Muscle of back (tissue), 3 donors: ENCODE measurements at regions not wholly inside any gene's neighbourhood (a gene's known extent, or its start where the extent isn't known, plus 50 kb on each side); places are given as distances from the start of the nearest gene placed in this dataset.
A peak's percentile ranks its signal among the peaks of the same experiment; 100 is the strongest.

Source experiments
- DNase-seq, 3 donors: peaks; one replicate each; pipeline versions ENCODE4 v3.0.0 to v3.0.0-alpha.2; 2013

DNA sequence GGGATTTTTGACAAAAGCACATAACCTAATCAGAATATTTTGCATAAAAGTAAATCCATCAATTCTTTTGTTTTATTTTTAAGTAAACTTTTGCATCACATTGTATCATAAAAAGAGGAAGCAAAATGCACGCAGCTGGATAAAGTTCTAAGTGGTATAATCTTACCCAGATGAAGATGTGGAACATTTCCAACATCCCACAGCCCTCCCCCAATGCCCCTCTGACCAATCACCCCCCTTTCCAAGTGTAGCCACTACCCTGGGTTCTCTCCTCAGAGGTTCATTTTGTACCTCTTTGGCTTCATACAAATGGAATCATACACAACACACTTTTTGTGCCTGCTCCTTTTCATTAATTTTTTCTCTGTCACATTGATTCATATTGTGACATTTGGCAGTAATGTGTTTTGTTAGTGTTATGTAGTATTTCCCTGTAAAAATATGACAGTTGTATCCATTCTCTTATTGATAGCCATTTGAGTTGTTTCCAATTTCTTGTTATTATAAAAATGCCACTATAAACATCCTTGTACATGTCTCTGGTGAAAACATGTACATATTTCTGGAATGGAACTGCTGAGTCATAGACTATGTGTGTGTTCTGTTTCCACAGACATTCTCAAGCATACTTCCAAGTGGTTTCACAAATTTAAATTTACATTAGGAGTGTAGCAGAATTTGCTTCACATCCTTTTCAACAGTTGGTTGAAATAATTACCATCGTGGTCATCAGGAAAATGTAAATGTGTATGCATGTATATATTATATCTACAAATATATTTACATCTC lies 92.9 kb upstream of the SYNDIG1 start:
- DNase-seq, result peak in 1 of 3 donors; percentile 44

DNA sequence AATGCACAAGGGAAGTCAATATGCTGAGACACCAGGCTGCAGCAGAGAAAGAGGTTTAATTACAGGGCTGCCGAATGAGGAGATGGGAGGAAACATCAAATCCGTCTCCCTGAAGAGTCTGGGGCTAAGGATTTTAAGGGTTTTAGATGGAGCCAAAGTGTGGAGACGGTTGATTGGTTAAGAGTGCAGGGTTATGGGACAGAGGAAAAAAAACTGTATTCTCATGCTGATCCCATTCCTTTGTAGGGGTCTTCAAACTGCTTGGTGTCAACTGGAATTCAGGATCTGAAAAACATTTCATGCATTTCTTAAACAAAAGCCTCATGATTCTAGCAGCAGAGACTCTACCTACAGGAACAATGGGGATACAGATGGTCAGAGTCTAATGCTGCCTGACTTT lies 96.1 kb upstream of the SYNDIG1 start:
- DNase-seq, result no peak

DNA sequence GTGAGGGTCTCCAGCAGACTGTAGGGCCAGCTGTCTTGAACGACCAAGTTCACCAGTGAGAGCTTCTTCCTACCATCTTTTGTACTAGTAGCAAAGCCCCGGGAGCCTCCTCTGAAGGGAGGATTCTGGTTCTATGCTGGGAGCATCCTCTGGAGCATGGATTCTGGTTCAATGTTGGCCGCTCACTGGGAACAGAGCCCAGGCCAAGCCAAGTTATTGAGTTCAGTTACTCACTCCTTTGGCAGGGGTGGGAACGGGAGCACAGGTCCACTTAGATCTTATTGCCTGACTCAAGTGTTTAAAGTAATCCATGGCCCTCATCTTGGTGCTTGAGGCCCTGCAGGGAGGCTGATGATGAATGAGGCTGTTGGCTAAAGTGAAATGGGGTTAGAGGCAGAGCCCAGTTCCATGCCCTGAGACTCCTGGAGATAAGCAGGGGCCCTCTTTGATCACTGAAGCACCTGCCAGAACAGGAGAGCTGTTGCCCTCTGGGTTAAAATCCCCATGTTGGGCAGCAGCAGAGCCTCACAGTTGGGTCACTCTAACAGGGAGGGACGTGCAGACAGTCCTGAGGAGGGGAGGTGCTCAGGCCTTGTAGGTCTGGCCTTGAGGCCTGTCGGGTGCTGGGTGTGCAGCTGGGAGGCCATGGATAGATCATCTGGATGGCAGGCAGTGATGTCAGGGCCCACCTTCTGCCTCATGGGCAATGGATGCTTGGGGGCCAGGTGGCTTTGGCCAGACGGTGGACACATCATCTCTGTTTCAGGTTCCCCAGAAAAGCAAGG lies 98.3 kb upstream of the SYNDIG1 start:
- no peak for DNase-seq

DNA sequence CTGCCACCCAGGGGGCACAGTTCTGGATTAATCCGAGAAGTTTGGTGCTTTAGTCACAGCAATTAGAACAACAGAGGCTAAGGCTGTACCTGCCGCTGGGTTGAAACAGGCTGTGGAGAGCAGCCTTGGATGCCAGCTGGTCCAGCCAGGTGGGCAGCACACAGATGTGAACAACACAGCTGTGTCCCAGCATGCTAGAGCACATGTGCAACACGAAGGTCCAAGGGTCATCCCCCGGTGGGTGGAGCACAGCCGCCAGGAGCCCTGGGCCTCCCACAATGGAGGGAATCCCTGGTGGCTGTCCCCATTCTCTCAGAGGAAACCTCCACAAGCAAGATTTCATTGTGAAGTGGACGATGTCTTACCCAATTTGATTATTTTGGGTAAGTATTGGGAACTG lies 99.2 kb upstream of the SYNDIG1 start:
- DNase-seq, result no peak

DNA sequence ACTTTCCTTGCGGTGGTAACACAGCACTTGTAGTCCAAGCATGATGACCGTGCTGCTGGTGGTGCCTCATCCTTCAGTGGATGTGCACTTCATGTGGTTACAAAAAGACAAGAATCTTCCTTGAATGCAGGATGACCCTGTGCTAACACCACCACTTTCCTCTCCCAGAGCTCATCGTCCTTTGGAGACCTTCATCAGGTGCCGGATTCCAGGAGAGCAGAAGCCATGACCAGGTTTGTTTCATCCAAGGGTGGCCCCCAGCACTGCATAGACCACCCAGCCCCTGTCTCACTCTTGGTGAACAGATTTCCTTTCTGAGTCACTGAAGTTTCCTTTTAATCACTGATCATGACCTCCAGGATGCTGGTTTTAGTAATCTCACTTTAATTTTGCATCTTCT lies 101.2 kb upstream of the SYNDIG1 start:
- DNase-seq, result no peak

DNA sequence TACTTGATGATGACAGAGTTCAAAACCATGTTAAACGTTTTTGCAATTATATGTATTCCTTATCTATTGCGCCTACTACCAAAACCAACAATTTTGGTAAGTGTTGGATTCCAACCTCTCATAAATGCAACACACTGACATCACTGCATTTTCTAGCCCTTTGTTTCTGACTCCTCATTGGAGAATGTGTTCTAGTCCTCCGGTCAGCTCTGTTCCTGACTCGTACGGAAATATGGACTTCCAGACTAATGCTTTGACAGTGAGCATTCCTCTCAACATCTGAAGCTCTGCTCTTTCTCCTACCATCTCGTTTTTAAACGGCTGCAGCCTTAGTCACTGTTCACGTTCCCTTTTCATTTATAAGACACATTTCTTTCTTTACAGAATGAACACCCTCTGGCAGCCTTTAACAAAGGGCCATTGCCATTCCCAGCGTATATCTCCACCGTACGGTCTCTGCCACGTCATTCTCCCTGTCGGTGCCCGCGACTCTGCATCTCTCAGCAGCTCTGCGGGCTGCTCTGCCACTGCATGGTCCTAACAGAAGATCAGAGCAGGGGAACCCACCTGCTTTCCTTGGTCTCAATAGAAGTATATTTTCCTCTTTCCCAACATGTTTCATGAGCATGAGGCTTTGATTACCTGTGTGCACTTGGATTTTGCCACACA lies 103.0 kb upstream of the SYNDIG1 start:
- no peak for DNase-seq

DNA sequence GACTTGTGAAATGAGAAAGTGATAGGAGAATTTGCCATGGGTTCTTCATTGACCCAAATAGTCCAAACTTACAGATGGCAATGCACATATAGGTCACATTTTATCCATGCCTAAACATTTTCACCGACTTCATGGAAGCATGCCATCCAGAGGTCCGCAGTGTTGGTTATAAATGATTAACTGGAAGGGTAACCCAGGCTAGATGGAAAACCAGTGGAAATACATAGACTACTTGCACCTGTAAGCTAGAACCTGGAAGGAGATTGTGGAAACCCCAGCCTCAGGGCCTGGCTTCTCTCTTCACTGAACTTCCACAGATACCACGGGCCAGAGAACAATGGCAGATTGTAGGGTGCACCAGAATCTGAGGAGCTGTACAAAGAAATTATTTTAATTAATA lies 103.8 kb upstream of the SYNDIG1 start:
- DNase-seq, result no peak

DNA sequence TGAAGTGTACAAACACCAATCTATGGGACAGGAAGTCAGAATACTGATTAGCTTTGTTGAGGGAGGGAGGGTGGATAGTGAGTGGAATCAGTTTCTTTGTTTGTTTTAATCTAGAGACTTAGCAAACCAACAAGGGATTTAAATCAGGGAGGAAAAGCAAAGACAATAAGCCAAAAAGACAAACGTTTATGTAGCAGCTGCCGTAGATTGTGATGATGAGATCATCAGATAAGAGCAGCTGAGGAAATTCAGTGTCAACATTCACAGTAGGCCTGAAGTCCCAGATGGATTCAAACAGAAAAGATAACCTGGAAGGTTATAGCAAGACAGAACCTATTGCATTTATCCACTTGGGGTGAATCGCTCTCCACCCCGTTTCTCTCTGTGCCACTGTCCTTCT lies 104.9 kb upstream of the SYNDIG1 start:
- no peak for DNase-seq

DNA sequence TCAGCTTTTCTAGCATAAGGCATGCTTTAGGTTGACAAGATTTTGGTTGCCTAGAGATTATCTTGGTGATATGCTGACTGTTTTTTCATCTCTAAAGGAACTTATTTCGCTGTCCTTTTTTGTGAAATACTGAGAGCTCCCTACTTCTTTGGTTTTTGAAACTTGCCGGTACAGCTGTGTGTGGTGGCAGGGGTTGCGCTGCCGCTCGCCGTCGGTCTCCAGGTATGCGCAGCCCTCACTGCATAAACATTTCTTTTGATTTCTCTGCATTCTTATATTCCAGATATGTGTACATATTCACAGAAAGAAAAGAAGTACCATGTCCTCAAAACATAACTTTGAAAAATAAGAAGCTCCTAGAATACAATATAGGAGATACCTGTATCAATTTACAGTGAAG lies 106.4 kb upstream of the SYNDIG1 start:
- DNase-seq, result no peak

DNA sequence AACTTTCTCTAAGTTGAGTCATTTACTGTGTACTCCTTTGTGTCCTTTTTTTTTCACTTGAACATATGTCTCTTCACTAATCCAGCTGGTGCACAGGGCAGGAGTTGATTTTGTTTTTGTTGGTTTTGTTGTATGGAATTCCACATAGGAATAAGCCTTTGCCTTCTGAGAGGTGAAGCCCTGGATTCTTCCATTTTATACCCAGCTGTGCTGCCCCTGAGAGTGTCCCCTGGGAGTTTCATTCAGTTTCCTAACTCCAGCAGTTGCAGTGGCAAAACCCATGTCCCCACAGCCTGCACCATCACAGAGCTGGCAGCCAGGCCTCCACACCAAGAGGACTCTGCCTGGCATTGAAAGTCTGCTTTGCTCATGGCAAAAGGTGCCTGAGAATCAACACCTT lies 107.3 kb upstream of the SYNDIG1 start:
- no peak for DNase-seq

DNA sequence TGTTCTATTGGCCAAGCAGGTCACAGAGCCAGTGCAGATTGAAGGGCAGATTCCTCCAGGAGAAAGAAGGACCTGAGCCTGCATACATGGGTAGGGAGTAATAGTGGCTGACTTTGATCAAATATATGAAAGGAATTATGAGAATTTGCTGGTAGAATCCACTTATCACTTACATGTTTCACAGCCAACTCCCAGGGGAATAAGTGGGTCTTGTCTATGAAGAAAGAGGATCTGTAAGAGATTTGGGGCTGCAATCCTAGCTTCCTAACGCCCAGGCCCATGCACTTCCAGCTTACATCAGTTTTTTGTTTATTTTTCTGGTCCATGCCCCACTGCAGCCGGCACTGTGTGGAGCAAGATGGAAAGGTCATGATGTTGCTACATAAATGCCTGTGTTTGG lies 107.9 kb upstream of the SYNDIG1 start:
- DNase-seq, result no peak

DNA sequence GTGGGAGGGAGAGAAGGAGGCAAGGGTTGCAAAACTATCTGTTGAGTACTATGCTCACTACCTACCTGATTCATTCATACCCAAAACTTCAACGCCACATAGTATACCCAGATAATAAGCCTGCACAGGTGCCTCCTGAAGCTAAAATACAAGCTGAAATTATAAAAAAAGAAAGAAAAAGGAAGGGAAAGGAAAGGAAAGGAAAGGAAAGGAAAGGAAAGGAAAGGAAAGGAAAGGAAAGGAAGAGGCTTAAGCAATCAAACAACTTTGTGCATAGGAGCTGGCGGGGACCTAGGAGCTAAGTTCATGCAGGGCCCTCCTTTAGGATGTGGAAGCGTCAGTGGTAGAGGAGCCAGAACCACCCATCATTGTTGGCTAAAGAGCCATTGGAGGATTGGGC lies 108.9 kb upstream of the SYNDIG1 start:
- no peak for DNase-seq

DNA sequence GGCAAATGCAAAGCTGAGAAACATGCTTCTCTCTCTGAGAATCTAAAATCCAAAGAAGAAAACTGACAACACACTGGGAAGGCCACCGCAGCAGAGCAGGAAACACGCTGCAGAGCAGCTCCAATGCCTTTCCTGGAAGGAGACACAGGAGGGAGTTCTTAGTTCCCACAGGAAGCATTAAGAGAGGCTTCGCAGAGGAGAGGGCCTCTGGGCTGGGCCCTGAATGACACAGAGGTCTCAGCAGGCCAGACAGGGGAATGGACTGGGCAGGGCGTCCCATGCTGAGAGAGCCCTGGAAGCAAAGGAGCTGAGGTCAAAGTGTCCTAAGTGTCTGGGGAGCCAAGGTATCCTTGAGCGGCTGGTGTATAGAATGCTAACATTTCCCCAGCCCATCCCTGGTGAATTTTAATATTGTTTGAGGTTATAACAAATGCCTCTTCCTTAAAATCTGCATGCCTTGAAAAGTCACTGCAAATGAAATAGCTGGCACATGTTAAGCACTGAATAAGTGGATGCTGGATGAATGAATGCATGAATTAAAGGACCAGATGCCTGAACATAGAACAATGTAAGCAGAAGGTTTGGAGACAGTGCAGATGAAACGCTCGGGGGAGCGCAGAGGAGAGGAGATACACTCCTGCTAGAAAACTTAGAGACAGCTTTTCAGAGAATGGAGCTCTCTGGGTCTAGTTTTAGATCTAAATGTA lies 110.0 kb upstream of the SYNDIG1 start:
- DNase-seq, result peak in 2 of 3 donors; percentile 23 to 57

DNA sequence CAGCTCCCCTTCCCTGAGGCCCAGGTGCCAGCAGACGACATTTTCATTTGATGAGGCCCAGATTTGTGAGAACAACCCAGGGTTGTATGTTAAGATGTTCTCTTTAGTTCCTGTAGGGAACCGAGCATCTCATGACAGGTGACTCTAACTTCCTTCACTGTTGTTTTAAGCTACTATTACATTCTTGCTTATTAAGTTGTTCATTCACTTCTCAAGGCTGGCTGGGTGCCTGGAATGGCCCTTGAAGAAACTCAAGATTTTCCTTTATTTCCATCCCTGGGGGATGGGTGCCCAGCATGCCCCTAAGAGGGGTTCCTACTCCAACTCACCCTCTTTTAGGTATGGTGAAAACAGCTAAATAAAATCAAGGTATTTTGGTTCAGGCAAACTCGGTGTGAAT lies 111.5 kb upstream of the SYNDIG1 start:
- DNase-seq, result no peak

DNA sequence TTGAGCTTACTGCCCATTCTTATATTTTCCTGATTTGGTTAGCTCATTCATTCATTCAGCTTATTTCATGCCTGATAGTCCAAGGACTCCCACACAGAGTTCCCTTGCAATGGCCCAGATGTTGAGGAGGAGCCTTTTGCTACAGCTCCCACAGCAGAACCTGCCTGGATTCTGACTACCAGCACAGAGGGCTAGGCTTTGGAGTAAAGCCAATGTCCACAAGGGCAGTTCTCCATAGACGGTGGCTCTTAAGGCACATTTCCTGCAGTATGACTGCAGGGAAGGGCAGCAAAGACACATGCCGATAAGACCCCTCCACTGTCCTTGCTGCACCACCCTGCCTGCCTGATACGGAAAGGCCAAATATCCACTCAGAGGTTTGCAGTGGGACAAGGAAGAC lies 112.3 kb upstream of the SYNDIG1 start:
- DNase-seq, result no peak

DNA sequence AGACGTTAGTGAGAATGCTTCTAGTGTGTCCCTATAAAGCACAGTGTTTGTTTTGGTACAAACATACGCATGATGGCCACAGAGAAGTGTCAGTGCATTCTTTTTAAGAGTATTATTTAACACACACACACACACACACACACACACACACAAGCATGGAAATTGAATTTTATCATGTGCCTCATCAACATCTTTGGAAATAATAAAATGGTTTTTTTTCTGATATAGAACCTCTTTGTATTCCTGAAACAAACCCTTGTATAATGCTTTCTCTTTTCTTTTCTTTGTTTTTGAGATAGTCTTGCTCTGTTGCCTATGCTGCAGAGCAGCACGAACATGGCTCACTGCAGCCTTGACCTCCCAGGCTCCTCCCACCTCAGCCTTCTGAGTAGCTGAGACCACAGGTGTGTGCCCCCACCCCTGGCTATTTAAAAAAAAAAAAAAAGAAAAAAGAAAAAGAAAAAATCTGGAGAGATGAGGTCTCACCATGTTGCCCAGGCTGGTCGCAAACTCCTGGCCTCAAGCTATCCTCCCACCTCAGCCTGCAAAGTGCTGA lies 116.2 kb upstream of the SYNDIG1 start:
- DNase-seq, result no peak

DNA sequence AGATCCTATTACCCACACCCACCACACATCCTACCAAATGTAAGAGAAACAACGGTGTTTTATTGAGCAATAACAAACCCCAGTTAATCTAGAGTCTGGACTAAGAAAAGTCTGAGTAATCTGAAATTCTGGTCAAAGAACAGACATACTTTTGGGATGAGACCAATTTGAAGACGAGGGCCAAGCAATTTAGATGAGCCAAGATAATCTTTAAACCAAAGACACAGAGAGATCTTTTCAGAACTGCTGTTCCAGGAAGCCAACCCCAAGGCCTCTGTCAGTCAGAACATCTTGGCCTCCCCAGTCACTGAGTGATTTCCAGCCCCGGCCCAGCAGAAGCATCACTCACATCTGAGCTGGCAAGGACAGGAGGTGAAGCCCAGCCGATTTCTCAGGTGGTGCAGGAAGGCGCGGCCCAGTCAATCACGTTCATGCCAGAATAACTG lies 118.5 kb upstream of the SYNDIG1 start:
- DNase-seq, result peak; percentile 16 to 30 (median 25)

DNA sequence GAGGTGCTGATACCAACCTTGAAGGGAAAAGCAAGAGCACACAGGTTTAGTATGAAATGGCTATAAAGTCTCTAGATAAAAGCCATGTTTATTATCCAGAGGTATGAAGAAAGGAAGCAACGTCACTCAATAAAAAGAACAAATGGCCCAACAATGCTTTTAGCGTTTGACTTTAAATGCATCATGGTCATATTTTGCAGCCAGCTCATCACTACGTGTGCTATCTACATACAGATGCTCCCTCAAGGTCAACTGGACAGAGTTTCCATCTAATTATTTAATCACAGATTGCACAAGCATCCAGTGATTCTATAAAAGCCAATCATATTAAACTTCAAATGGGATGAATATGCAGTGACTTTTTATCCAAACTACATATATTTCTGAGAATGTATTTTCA lies 127.6 kb upstream of the SYNDIG1 start:
- DNase-seq, result no peak

DNA sequence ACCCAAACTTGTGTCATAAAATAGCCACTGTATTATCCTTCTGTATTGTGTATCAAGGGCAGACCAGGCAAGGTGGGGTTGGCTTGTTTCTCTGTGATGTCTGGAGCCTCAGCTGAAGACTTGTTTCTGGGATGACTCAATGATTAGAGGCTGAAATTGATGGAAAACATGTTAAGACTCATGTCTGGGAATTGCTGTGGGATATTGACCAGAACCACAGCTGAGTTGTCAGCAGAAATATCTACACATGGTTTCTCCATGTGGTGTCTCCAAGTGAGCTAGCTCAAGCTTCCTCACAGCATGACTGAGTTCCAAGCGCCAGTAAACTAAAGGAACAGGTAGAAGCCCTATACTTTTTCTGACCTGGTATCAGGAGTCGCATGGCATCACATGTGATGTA lies 128.5 kb upstream of the SYNDIG1 start:
- DNase-seq, result no peak

DNA sequence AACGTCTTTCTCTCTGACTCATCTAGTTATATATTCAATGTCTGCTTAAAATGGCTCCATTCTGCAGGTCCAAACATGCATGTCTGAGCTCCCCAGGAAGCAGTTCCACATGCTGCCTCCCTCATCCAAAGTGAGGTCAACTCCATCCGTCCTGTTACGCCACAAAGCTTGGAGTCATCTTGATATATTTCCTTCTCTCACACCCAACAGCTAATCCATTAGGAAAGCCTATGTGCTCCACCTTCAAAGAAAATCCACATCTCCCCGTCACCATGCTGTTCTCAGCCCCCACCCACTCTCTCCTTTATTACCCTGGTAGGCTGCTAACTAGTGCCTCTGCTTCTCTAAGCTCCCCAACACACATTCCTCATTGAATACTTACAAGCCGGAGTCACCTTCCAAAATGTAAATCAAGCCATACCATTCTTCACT lies 130.2 kb upstream of the SYNDIG1 start:
- DNase-seq, result no peak

DNA sequence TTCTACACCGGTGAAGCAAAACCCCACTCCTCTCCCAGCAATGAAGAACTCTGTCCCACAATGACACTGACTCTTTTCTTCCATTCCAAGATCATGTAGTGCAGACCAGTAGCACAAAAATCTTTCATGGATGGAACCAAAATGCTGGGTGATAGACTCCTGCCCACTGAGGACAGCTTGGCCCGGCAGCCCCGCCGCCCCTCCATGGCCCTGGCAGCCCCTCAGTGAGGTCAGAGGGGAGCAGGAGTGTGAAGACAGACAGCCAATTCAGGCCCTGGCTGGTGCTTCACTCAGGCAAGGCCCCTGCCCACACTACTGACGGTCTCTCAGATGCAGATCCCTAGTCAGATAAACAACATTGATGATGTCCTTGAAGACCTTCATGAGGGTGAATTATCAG lies 131.9 kb upstream of the SYNDIG1 start:
- DNase-seq, result no peak

DNA sequence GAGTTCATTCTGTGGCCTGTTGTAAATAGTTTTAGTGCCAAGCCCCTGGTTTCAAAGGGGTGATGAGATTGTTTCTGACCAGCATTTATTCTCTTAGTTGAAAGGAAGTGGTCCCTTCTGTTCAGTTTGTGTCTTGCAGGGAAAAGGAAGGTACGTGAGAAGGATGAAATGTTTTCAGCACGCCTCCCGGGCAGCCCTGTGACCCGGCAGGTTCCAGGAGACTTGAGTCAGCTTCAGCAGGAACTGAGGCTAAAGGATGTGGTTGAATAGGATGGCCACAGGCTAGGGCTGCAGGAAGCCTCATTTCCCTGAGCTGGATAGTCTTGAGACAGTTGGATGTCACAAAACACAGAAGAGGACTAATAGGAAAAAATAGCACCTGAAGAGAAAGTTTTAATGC lies 132.4 kb upstream of the SYNDIG1 start:
- no peak for DNase-seq
